Heart left ventricle (tissue), 16 donors: ENCODE measurements at regions not wholly inside any gene's neighbourhood (a gene's known extent, or its start where the extent isn't known, plus 50 kb on each side); places are given as distances from the start of the nearest gene placed in this dataset.

ENCODE experiments used
- ATAC-seq, 4 donors: fragments of 200-7000 bp; cut with Tn5 transposase; one replicate each; pipeline ENCODE4 v1.9.1; 2020 to 2022; ENCODE audit warnings: moderate library complexity in 4 of 4, mild to moderate bottlenecking in 3 of 4, moderate number of reproducible peaks in 1 of 4
- DNase-seq, 5 donors: peaks; one replicate each; pipeline ENCODE4 v3.0.0-alpha.2; 2020
- H3K27ac ChIP-seq, 12 donors: fragments of 200-600 bp; sonication (generic) in 4 of 12; one replicate each; pipeline versions ENCODE4 v1.5.0 to v1.8.0; 2016 to 2022; ENCODE audit warnings: mild to moderate bottlenecking in 2 of 12
- H3K27me3 ChIP-seq, 9 donors: fragments of 200-600 bp; sonication (generic) in 2 of 9; one replicate each; pipeline versions ENCODE4 v1.5.1 to v1.8.0; 2016 to 2022; ENCODE audit warnings: mild to moderate bottlenecking in 3 of 9
- H3K36me3 ChIP-seq, 9 donors: fragments of 200-600 bp; sonication (generic) in 2 of 9; one replicate each; pipeline versions ENCODE4 v1.5.0 to v1.8.0; 2018 to 2022; ENCODE audit warnings: mild to moderate bottlenecking in 2 of 9
- H3K4me1 ChIP-seq, 12 donors: fragments of 200-600 bp; sonication (generic) in 4 of 12; one replicate each; pipeline versions ENCODE4 v1.5.0 to v1.8.0; 2016 to 2022; ENCODE audit warnings: mild to moderate bottlenecking in 3 of 12
- H3K4me3 ChIP-seq, 12 donors: fragments of 200-600 bp; sonication (generic) in 4 of 12; one replicate each; pipeline versions ENCODE4 v1.5.0 to v1.8.0; 2017 to 2022; ENCODE audit warnings: mild to moderate bottlenecking in 9 of 12, moderate library complexity in 4 of 12
- H3K9me3 ChIP-seq, 12 donors: fragments of 200-600 bp; sonication (generic) in 4 of 12; one replicate each; pipeline versions ENCODE4 v1.5.0 to v1.8.0; 2016 to 2022; ENCODE audit warnings: mild to moderate bottlenecking in 1 of 12
- POLR2A ChIP-seq, 2 donors: fragments of 450-650 bp; IDR thresholded peaks; one replicate each; pipeline ENCODE4 v1.6.1; 2017; ENCODE audit warnings: antibody characterized with exemption in 2 of 2, mild to moderate bottlenecking in 2 of 2, moderate library complexity in 2 of 2
- WGBS, 4 donors: extraction: QIAGEN DNeasy Blood & Tissue Kit in 2 of 4; methylation state at CpG; one replicate each; pipeline versions ENCODE4 v1.1.5 to v1.1.7; 2013 to 2018; 5-methylcytosine and 5-hydroxymethylcytosine counted together
- intact Hi-C, 10 donors: fragments of 100-400 bp; cut with DNase I; formaldehyde crosslinking; loops; one replicate each; pipeline versions ENCODE4 v1.11.1 to v1.14.2; 2022
- TF ChIP-seq, protein P1 (sequence below), 12 donors: fragments of 200-600 bp; sonication (generic) in 4 of 12; IDR thresholded peaks; one replicate each; pipeline versions ENCODE4 v1.5.0 to v1.8.0; 2018 to 2022; ENCODE audit warnings: antibody characterized with exemption in 12 of 12, mild to moderate bottlenecking in 5 of 12
- donor health status: ischemic (EF 13 %, LVEDD 7.1; RV severe dilation, severe dysfunction).
- donor health status: healthy with polysubstance abuse.
- donor health status: DM: no; HTN: yes; CAD: no.
- donor health status: DM: no; HTN: no; CAD: no.
- donor health status: ischemic (EF 25% LVEDD 6.9; RV normal size, moderate dysfunction).
- donor health status: ischemic (EF 25% LVEDD 5.7; RV mildly dilated, moderate dysfunction).
- donor health status: healthy.
- donor health status: DM: yes; HTN: yes; CAD: no.
- donor health status: ischemic (EF 35%, LVEDD 5.7; RV mildly dilated, moderate dysfunction).
- donor health status: nonischemic (EF 11% LVEDD 7.7; RV severe dilation, severe dysfunction).
- donor health status: DM: yes; HTN: yes; CAD: no.
- donor health status: PGD.
- donor health status: ischemic (EF 29% LVEDD 5.4; RV normal size, mild dysfunction).
- donor health status: nonischemic (EF 23%, LVEDD 6.1; RV moderate dilation, normal function).

DNA sequence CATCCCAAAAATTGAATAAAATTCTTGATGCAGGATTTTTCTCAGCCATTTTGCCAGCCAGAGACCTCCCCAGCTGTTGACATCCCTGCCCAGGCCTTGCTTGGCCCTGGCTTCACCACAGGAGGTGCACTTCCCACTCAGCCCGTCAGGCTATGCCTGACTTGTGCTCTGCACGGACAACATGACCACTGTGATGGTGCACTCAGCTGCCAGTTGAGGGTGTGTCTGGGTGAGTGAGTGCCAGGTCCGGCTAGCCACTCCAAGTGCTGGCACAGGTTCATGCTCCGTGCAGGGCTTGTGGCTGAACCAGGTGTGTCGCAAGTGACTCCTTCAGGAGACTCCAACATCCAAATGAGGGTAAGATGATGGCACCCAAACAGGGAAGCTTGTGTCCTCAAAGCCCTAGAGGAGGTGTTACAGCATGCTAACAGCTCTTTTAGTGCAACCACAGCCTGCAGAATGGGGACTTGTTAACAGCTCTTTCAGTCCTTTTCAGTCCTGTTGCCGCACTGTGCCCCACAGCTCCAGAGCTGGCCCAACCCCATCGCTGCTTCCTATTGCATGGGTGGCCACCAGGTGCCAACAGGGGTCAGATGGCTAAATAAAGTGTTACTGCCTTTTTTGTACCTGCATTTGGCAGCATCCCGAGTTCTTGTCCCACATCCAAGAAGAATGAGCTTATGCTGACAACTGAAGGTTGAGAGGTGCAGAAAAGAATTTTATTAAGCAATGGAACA lies 380.7 kb downstream of the SLITRK5 start:
- DNase-seq (peak in 2 of 5 donors; percentile 7 to 36), ATAC-seq (no peak)
- intact Hi-C loops = no loop called here

DNA sequence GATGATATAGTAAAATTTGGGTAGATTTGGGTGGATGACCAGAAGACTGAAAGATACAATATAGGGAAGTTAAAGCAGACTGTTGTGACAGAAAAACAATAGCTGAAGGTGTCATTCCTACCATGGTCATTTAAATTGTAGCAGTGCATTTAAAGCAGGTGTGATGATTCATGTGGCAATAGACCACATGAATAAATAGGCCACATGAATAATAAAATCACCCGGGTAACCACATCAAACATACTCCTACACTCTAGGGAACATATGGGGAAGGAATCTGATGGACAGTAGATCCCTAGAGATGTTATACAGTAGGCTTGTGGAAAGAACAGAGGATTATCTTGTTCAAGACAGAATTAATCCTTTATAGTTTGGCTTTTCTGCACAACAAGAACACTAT lies 392.6 kb downstream of the SLITRK5 start:
- ATAC-seq (no peak), DNase-seq (no peak)
- Histone ChIP-seq H3K4me1 (no peaks in the 10 kb centered on the region), H3K9me3 (peaks cover 0 to 18% (median 0%) of the 10 kb centered on the region in 12 donors), H3K27me3 (no peaks in the 10 kb centered on the region), H3K27ac (no peak overlapping the region), H3K4me3 (no peak overlapping the region), H3K36me3 (no peaks in the 10 kb centered on the region)
- intact Hi-C loops = no loop called here
- WGBS, 4 donors = 0 to 70% (median 48%) methylated on average over 1 of the region's 1 CpG
- TF ChIP-seq, protein P1, sequence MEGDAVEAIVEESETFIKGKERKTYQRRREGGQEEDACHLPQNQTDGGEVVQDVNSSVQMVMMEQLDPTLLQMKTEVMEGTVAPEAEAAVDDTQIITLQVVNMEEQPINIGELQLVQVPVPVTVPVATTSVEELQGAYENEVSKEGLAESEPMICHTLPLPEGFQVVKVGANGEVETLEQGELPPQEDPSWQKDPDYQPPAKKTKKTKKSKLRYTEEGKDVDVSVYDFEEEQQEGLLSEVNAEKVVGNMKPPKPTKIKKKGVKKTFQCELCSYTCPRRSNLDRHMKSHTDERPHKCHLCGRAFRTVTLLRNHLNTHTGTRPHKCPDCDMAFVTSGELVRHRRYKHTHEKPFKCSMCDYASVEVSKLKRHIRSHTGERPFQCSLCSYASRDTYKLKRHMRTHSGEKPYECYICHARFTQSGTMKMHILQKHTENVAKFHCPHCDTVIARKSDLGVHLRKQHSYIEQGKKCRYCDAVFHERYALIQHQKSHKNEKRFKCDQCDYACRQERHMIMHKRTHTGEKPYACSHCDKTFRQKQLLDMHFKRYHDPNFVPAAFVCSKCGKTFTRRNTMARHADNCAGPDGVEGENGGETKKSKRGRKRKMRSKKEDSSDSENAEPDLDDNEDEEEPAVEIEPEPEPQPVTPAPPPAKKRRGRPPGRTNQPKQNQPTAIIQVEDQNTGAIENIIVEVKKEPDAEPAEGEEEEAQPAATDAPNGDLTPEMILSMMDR (IDR thresholded peaks at IDR 0.05) = no peak
- no peak for TF ChIP-seq POLR2A (IDR thresholded peaks at IDR 0.05)

More for the DNA sequence above, 380.7 kb downstream of the SLITRK5 start:
- Histone ChIP-seq H3K4me3 (no peak overlapping the region), H3K9me3 (peaks cover 0 to 24% (median 2%) of the 10 kb centered on the region in 12 donors), H3K27ac (no peak overlapping the region), H3K4me1 (no peaks in the 10 kb centered on the region), H3K36me3 (no peaks in the 10 kb centered on the region), H3K27me3 (no peaks in the 10 kb centered on the region)
- TF ChIP-seq POLR2A (IDR thresholded peaks at IDR 0.05) = no peak
- TF ChIP-seq, protein P1 (IDR thresholded peaks at IDR 0.05) = no peak
- WGBS, 4 donors = 68 to 77% (median 76%) methylated on average over 8 of the region's 8 CpGs

DNA sequence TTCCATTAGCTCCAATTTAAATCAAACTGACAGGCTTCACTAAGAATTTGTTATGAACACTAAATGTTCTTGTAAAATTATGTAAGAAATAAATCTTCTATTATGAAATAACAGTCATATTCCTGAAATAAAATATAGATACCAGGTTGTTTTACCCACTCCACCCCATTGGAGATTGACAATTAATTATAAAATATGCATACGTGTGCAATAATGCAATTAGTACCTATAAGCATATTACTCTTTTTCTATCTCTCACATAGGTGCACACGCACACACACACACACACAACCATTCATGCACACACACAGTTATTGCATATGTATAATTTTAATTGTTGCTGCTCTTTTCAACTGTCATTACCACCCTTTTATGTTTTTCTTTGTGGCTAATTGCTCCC lies 395.7 kb downstream of the SLITRK5 start:
- WGBS, 4 donors = 84 to 91% (median 85%) methylated on average over 2 of the region's 2 CpGs

DNA sequence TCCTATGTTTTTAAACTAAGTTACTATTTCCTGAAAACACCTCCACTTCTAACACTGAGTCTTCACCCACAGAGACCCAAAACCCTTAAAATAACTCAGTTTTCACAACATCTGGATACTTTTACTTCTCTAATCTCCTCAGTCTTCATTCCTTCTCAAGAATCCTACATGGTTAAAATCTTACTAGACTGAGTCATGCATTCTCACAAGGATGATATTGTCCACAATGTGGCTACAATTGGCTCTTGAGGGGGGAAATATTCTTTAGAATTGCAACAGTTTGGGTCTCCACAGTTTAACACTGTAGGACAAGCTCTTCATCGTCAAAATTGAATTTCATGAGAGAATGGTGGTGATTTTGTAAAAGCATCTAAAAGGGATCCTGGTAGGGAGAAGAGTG lies 397.1 kb downstream of the SLITRK5 start:
- DNase-seq (no peak), ATAC-seq (no peak)
- H3K4me1 ChIP-seq = no peaks in the 10 kb centered on the region
- no peak overlapping the region for H3K27ac ChIP-seq
- H3K9me3 ChIP-seq = no peaks in the 10 kb centered on the region
- TF ChIP-seq POLR2A (IDR thresholded peaks at IDR 0.05) = no peak
- TF ChIP-seq, protein P1 (IDR thresholded peaks at IDR 0.05) = no peak
- H3K27me3 ChIP-seq = no peaks in the 10 kb centered on the region
- 72 to 80% (median 76%) methylated on average over 1 of the region's 1 CpG for WGBS, 4 donors
- intact Hi-C loops = no loop called here
- H3K4me3 ChIP-seq = no peak overlapping the region
- no peaks in the 10 kb centered on the region for H3K36me3 ChIP-seq

More for the DNA sequence above, 395.7 kb downstream of the SLITRK5 start:
- H3K9me3 ChIP-seq = peaks cover 0 to 9% (median 0%) of the 10 kb centered on the region in 12 donors
- H3K36me3 ChIP-seq = no peaks in the 10 kb centered on the region
- no peak for DNase-seq
- intact Hi-C loops = no loop called here
- TF ChIP-seq, protein P1 (IDR thresholded peaks at IDR 0.05) = no peak
- TF ChIP-seq POLR2A (IDR thresholded peaks at IDR 0.05) = no peak
- no peak overlapping the region for H3K4me3 ChIP-seq
- no peaks in the 10 kb centered on the region for H3K4me1 ChIP-seq
- H3K27me3 ChIP-seq = no peaks in the 10 kb centered on the region
- ATAC-seq = no peak
- H3K27ac ChIP-seq = no peak overlapping the region
